ENCODE measurements at regions not wholly inside any gene's neighbourhood (a gene's known extent, or its start where the extent isn't known, plus 50 kb on each side); places are given as distances from the start of the nearest gene placed in this dataset.

- Histone ChIP-seq H2AFZ (ENCODE audit: insufficient read depth, low read length, poor library complexity) (no peak overlapping the region), H3K79me1 (ENCODE audit: low read length) (no peaks in the 10 kb centered on the region), H2AK5ac (ENCODE audit: low read length) (no peak overlapping the region), H4K12ac (ENCODE audit: low read depth, low read length) (no peak overlapping the region), H2BK5ac (ENCODE audit: low read depth, low read length, poor library complexity) (no peak overlapping the region), H3K4ac (ENCODE audit: low read depth, low read length) (no peak overlapping the region), H4K91ac (ENCODE audit: low read depth, low read length) (no peak overlapping the region), H2BK12ac (ENCODE audit: low read length) (no peak overlapping the region), H3K4me3 (ENCODE audit: low read depth, low read length) (no peak overlapping the region), H3K79me2 (ENCODE audit: control insufficient read depth, insufficient read depth, low read length, poor library complexity) (no peaks in the 10 kb centered on the region), H3K9ac (ENCODE audit: low read length) (no peak overlapping the region), H3K23ac (ENCODE audit: low read length) (no peak overlapping the region), H4K8ac (ENCODE audit: low read depth, low read length) (no peak overlapping the region), H3K18ac (ENCODE audit: low read length) (no peak overlapping the region), H3K36me3 (ENCODE audit: control insufficient read depth in 1 of 2, insufficient read depth in 2 of 2, low read length in 2 of 2) (no peaks in the 10 kb centered on the region), H3K14ac (ENCODE audit: low read length) (no peak overlapping the region), H3K9me3 (ENCODE audit: insufficient read depth, low read depth, low read length) (no peaks in the 10 kb centered on the region), H3K27ac (ENCODE audit: low read depth, low read length) (no peak overlapping the region), H3K4me1 (ENCODE audit: control insufficient read depth in 1 of 2, insufficient read depth in 2 of 2, low read length in 2 of 2) (peaks cover 5 to 6% of the 10 kb centered on the region in 2 experiments), H3K4me2 (ENCODE audit: low read length) (no peak overlapping the region), H2BK120ac (ENCODE audit: insufficient read depth, low read length, poor library complexity) (no peak overlapping the region), H3K27me3 (ENCODE audit: insufficient read depth, low read length) (no peaks in the 10 kb centered on the region)
- no peak for DNase-seq
- WGBS (ENCODE audit: extremely low coverage, insufficient coverage, insufficient read length): no CpG with 5 or more reads among the region's 9 CpGs
Observed at GRCh38 chr2:234680688-234681619, 184.1 kb upstream of the ARL4C start.

- H3K23ac ChIP-seq (ENCODE audit: low read length): no peak overlapping the region
- H2BK5ac ChIP-seq (ENCODE audit: low read depth, low read length, poor library complexity): no peak overlapping the region
- WGBS (ENCODE audit: extremely low coverage, insufficient coverage, insufficient read length): no CpG with 5 or more reads among the region's 14 CpGs
- H3K4me3 ChIP-seq (ENCODE audit: low read depth, low read length): no peak overlapping the region
- no peaks in the 10 kb centered on the region for H3K36me3 ChIP-seq (ENCODE audit: control insufficient read depth in 1 of 2, insufficient read depth in 2 of 2, low read length in 2 of 2)
- H3K4me1 ChIP-seq (ENCODE audit: control insufficient read depth in 1 of 2, insufficient read depth in 2 of 2, low read length in 2 of 2): peaks cover 5 to 6% of the 10 kb centered on the region in 2 experiments
- no peak overlapping the region for H3K9ac ChIP-seq (ENCODE audit: low read length)
- H3K18ac ChIP-seq (ENCODE audit: low read length): no peak overlapping the region
- H2AK5ac ChIP-seq (ENCODE audit: low read length): no peak overlapping the region
- H4K12ac ChIP-seq (ENCODE audit: low read depth, low read length): no peak overlapping the region
- DNase-seq: peak; percentile 79 to 84
- no peak overlapping the region for H2AFZ ChIP-seq (ENCODE audit: insufficient read depth, low read length, poor library complexity)
- H3K27ac ChIP-seq (ENCODE audit: low read depth, low read length): no peak overlapping the region
- H3K79me2 ChIP-seq (ENCODE audit: control insufficient read depth, insufficient read depth, low read length, poor library complexity): no peaks in the 10 kb centered on the region
- no peaks in the 10 kb centered on the region for H3K79me1 ChIP-seq (ENCODE audit: low read length)
- H3K14ac ChIP-seq (ENCODE audit: low read length): no peak overlapping the region
- H4K8ac ChIP-seq (ENCODE audit: low read depth, low read length): no peak overlapping the region
- no peak overlapping the region for H3K4me2 ChIP-seq (ENCODE audit: low read length)
- H3K27me3 ChIP-seq (ENCODE audit: insufficient read depth, low read length): no peaks in the 10 kb centered on the region
- no peaks in the 10 kb centered on the region for H3K9me3 ChIP-seq (ENCODE audit: insufficient read depth, low read depth, low read length)
- H4K91ac ChIP-seq (ENCODE audit: low read depth, low read length): no peak overlapping the region
- H2BK12ac ChIP-seq (ENCODE audit: low read length): no peak overlapping the region
- H2BK120ac ChIP-seq (ENCODE audit: insufficient read depth, low read length, poor library complexity): no peak overlapping the region
- no peak overlapping the region for H3K4ac ChIP-seq (ENCODE audit: low read depth, low read length)
Observed at GRCh38 chr2:234679741-234680687, 183.1 kb upstream of the ARL4C start.

GRCh38 chr2:234679301-234679740, 182.4 kb upstream of the ARL4C start:
- no peak overlapping the region for H2AFZ ChIP-seq (ENCODE audit: insufficient read depth, low read length, poor library complexity)
- no peak overlapping the region for H3K23ac ChIP-seq (ENCODE audit: low read length)
- H2BK120ac ChIP-seq (ENCODE audit: insufficient read depth, low read length, poor library complexity): no peak overlapping the region
- no peaks in the 10 kb centered on the region for H3K79me2 ChIP-seq (ENCODE audit: control insufficient read depth, insufficient read depth, low read length, poor library complexity)
- H3K4ac ChIP-seq (ENCODE audit: low read depth, low read length): no peak overlapping the region
- no peak overlapping the region for H3K27ac ChIP-seq (ENCODE audit: low read depth, low read length)
- H3K14ac ChIP-seq (ENCODE audit: low read length): no peak overlapping the region
- no peaks in the 10 kb centered on the region for H3K36me3 ChIP-seq (ENCODE audit: control insufficient read depth in 1 of 2, insufficient read depth in 2 of 2, low read length in 2 of 2)
- no peak overlapping the region for H2BK12ac ChIP-seq (ENCODE audit: low read length)
- H3K9me3 ChIP-seq (ENCODE audit: insufficient read depth, low read depth, low read length): no peaks in the 10 kb centered on the region
- H3K79me1 ChIP-seq (ENCODE audit: low read length): no peaks in the 10 kb centered on the region
- no peak overlapping the region for H3K9ac ChIP-seq (ENCODE audit: low read length)
- H2AK5ac ChIP-seq (ENCODE audit: low read length): no peak overlapping the region
- H3K4me2 ChIP-seq (ENCODE audit: low read length): no peak overlapping the region
- no peak overlapping the region for H3K18ac ChIP-seq (ENCODE audit: low read length)
- no peak overlapping the region for H4K8ac ChIP-seq (ENCODE audit: low read depth, low read length)
- WGBS (ENCODE audit: extremely low coverage, insufficient coverage, insufficient read length): no CpG with 5 or more reads among the region's 8 CpGs
- no peaks in the 10 kb centered on the region for H3K27me3 ChIP-seq (ENCODE audit: insufficient read depth, low read length)
- no peak for DNase-seq
- H3K4me1 ChIP-seq (ENCODE audit: control insufficient read depth in 1 of 2, insufficient read depth in 2 of 2, low read length in 2 of 2): peaks cover 5 to 8% of the 10 kb centered on the region in 2 experiments
- H2BK5ac ChIP-seq (ENCODE audit: low read depth, low read length, poor library complexity): no peak overlapping the region
- H4K12ac ChIP-seq (ENCODE audit: low read depth, low read length): no peak overlapping the region
- H4K91ac ChIP-seq (ENCODE audit: low read depth, low read length): no peak overlapping the region
- H3K4me3 ChIP-seq (ENCODE audit: low read depth, low read length): no peak overlapping the region

- Histone ChIP-seq H4K91ac (ENCODE audit: low read depth, low read length) (no peak overlapping the region), H3K79me1 (ENCODE audit: low read length) (no peaks in the 10 kb centered on the region), H3K27me3 (ENCODE audit: insufficient read depth, low read length) (no peaks in the 10 kb centered on the region), H3K9me3 (ENCODE audit: insufficient read depth, low read depth, low read length) (no peaks in the 10 kb centered on the region), H2BK120ac (ENCODE audit: insufficient read depth, low read length, poor library complexity) (no peak overlapping the region), H3K4ac (ENCODE audit: low read depth, low read length) (no peak overlapping the region), H3K36me3 (ENCODE audit: control insufficient read depth in 1 of 2, insufficient read depth in 2 of 2, low read length in 2 of 2) (no peaks in the 10 kb centered on the region), H3K79me2 (ENCODE audit: control insufficient read depth, insufficient read depth, low read length, poor library complexity) (no peaks in the 10 kb centered on the region), H3K14ac (ENCODE audit: low read length) (no peak overlapping the region), H3K9ac (ENCODE audit: low read length) (peak overlapping the region; percentile 23), H2BK12ac (ENCODE audit: low read length) (no peak overlapping the region), H4K8ac (ENCODE audit: low read depth, low read length) (no peak overlapping the region), H2BK5ac (ENCODE audit: low read depth, low read length, poor library complexity) (no peak overlapping the region), H3K27ac (ENCODE audit: low read depth, low read length) (no peak overlapping the region), H3K4me1 (ENCODE audit: control insufficient read depth in 1 of 2, insufficient read depth in 2 of 2, low read length in 2 of 2) (peaks cover 5 to 8% of the 10 kb centered on the region in 2 experiments), H2AK5ac (ENCODE audit: low read length) (no peak overlapping the region), H3K4me3 (ENCODE audit: low read depth, low read length) (no peak overlapping the region), H3K18ac (ENCODE audit: low read length) (no peak overlapping the region), H3K23ac (ENCODE audit: low read length) (no peak overlapping the region), H3K4me2 (ENCODE audit: low read length) (no peak overlapping the region), H4K12ac (ENCODE audit: low read depth, low read length) (no peak overlapping the region), H2AFZ (ENCODE audit: insufficient read depth, low read length, poor library complexity) (no peak overlapping the region)
- no peak for DNase-seq
- WGBS (ENCODE audit: extremely low coverage, insufficient coverage, insufficient read length): no CpG with 5 or more reads among the region's 2 CpGs
Observed at GRCh38 chr2:234678711-234679110, 181.8 kb upstream of the ARL4C start.

Measured in trophoblast cell (in vitro differentiated cells and primary cell).